AG10803 (cell line): ENCODE measurements at regions not wholly inside any gene's neighbourhood (a gene's known extent, or its start where the extent isn't known, plus 50 kb on each side); places are given as distances from the start of the nearest gene placed in this dataset.

Experiments used
- DNase-seq: peaks from one replicate; pipeline ENCODE4 v3.0.0; 2010; ENCODE audit warnings: low read depth
- H3K4me3 ChIP-seq: 2 replicates; pipeline ENCODE4 v1.5.1; 2011; ENCODE audit warnings: mild to moderate bottlenecking, low read length, control low read depth
- TF ChIP-seq, protein P1 (sequence below): conservative IDR thresholded peaks from 2 replicates; pipeline ENCODE4 v1.5.1; 2011; ENCODE audit warnings: mild to moderate bottlenecking, low read length, control low read depth, inconsistent platforms

DNA sequence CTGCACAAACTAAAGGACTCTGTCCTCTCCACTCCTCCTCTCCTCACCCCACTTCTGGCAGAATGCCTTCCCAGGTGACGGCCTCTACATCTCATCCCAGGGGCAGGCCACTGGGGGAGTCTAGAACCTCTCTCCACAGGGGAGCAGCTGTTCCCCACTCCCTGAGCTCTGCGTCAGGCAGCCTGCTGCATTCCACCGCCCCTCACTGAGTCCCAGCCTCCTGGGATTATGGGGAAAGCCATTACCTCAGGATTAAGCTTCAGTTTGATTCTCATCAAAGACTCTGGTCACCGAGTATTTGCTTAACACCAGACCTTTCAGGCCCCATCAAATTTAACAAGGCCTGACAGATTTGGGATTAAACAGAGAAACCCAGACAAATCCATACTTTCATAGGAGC, 405.9 kb downstream of the NXPE2 start:
- DNase-seq = no peak
- TF ChIP-seq, protein P1, sequence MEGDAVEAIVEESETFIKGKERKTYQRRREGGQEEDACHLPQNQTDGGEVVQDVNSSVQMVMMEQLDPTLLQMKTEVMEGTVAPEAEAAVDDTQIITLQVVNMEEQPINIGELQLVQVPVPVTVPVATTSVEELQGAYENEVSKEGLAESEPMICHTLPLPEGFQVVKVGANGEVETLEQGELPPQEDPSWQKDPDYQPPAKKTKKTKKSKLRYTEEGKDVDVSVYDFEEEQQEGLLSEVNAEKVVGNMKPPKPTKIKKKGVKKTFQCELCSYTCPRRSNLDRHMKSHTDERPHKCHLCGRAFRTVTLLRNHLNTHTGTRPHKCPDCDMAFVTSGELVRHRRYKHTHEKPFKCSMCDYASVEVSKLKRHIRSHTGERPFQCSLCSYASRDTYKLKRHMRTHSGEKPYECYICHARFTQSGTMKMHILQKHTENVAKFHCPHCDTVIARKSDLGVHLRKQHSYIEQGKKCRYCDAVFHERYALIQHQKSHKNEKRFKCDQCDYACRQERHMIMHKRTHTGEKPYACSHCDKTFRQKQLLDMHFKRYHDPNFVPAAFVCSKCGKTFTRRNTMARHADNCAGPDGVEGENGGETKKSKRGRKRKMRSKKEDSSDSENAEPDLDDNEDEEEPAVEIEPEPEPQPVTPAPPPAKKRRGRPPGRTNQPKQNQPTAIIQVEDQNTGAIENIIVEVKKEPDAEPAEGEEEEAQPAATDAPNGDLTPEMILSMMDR = no peak
- no peak overlapping the region for H3K4me3 ChIP-seq

DNA sequence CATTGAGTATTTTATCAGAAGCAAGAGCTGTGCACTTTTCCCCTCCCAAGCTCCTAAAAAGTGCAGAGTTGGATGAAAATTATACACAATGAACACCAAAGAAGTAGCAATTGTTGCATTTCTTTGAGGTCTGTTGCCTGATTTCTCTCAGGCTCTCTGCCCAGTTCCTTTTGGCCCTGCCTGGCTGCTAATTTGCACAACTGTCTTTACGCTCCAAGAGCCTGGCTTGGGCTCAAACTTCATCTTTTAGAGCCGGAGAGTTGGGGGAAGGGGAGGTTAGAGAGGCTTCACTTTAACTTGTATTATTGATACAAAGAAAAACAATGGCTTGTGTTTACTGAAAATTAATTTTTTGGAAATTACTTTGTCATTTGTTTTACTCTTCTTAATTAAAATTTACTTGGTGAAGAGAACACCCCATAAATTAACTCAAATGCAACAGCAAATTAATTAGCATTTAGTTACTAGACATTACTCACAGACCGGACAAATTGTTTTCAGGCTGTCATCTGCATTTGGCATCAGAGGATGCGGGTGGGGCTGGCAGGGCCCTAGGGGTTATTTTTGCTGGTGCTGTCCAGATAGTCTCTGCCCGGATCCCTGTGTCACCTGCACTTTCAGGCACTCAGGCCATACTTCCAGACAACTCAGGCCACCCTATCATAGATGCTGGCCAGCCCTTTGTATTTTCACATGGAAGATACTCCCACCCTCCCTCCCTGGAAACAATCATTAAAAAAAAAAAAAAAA, 407.3 kb downstream of the NXPE2 start:
- TF ChIP-seq, protein P1 = no peak
- no peak for DNase-seq
- no peak overlapping the region for H3K4me3 ChIP-seq

DNA sequence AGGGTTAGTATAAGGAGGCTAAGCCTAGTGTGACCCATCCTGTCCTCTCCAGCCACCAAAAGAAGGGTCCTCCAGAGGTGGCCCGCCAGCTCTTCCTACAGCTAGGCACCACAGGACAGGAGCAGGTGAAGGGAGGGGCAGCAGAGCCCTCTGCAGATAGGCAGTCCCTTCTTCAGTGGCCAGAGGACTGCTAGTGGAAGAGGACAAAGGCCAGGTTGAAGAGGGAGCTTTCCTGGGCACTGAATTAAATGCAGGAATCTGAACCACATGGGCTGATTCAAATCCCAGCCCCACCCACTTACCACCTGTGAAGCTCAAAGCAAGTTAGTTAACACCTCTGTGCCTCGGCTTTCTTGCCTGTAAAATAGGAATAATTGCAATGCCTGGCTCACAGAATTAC, 409.5 kb downstream of the NXPE2 start:
- TF ChIP-seq, protein P1 = no peak
- no peak for DNase-seq
- H3K4me3 ChIP-seq = no peak overlapping the region

GRCh38 chr11:115092516-115092915, 411.7 kb downstream of the CADM1 start:
- H3K4me3 ChIP-seq = no peak overlapping the region
- TF ChIP-seq, protein P1 = no peak
- DNase-seq = no peak

GRCh38 chr11:115097796-115098408, 406.3 kb downstream of the CADM1 start:
- no peak overlapping the region for H3K4me3 ChIP-seq
- DNase-seq = no peak
- TF ChIP-seq, protein P1 = no peak

GRCh38 chr11:115100706-115101105, 403.5 kb downstream of the CADM1 start:
- no peak for DNase-seq
- TF ChIP-seq, protein P1 = no peak
- no peak overlapping the region for H3K4me3 ChIP-seq

DNA sequence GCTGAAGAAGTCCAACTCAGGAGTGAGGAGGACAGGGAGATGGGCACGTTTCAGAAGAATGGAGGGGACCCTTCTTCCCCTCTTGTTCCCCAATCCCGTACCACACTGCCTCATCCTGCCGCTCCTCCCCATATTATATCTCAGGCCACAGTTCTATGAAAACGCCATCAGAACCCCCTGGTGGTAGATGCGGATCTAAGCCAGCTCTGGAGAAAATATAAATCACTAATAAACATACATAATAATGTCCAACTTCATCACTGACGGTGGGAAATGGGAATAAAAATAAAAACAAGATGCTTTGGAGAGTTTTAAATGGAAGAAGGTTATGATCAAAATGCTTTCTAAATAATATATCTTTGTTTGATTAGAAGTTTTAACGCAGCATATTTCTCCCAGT, 400.3 kb downstream of the CADM1 start:
- no peak overlapping the region for H3K4me3 ChIP-seq
- no peak for DNase-seq
- TF ChIP-seq, protein P1 = no peak
